ENCODE measurements at regions not wholly inside any gene's neighbourhood (a gene's known extent, or its start where the extent isn't known, plus 50 kb on each side); places are given as distances from the start of the nearest gene placed in this dataset.

DNA sequence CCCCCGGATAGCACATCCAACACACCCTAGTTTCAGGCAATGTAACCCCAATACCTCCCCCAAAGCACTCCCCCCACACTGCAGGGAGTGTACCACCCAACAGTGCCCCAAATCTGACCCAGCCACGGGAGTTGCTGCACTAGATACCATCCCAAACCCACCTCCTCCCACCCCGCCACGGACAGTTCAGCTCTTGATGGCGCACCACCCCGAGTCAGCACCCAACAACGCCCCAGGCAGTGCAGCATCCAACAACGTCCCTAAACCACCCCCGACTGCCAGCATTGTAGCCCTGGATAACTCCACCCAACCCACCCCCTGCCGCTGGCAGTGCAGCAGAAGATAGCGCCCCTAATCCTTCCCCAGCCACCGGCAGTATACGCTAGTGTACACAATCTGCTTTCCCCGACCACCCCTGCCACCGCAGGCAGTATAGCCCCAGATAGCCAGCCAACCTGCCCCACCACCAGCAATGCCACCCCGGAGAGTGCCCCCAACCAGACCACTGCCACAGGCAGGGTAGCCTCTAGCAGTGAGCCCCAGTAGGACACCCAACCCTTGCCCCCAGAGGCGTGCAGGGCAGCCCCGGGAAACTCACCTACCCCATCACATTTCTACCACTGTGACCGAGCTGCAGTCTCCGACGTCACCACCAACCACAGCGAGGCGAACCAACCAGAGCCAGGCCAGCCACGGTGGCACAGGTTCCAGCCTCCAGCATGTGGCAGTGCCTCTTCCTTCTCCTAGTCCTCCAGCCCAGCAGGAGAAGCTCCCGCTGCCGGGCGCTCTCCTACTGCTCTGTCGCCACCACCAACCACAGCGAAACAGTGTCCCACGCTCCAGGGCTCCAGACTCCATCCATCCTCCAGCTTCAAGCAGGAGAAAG, 178.1 kb downstream of the POTEB3 start:
- H2AFZ ChIP-seq (ENCODE audit: control insufficient read depth, low read depth, low read length): no peak overlapping the region
- H3K36me3 ChIP-seq (ENCODE audit: control insufficient read depth in 2 of 2, insufficient read depth in 2 of 2, low read length in 1 of 2): no peaks in the 10 kb centered on the region
- no peaks in the 10 kb centered on the region for H3K27me3 ChIP-seq (replicated peaks in 1 of 2; ENCODE audit: control insufficient read depth in 2 of 2, insufficient read depth in 2 of 2, low read length in 1 of 2)
- H3K9ac ChIP-seq (ENCODE audit: control insufficient read depth, insufficient read depth, low read length): no peak overlapping the region
- SMC1A ChIA-PET (ENCODE audit: uncharacterized antibody, unreplicated experiment): no interaction called here
- H3K4me1 ChIP-seq (ENCODE audit: control insufficient read depth, insufficient read depth, low read length): no peaks in the 10 kb centered on the region
- H3K79me2 ChIP-seq (ENCODE audit: control insufficient read depth, insufficient read depth, low read length): no peaks in the 10 kb centered on the region
- RAD21 ChIA-PET (ENCODE audit: unreplicated experiment): no interaction called here
- intact Hi-C loops (cut with micrococcal nuclease; ENCODE audit: unreplicated experiment): no loop called here
- POLR2A ChIA-PET: no interaction called here
- in situ Hi-C loops (cut with MboI): no loop called here
- FAIRE-seq (no peak), ATAC-seq (no peak), DNase-seq (ENCODE audit: low read depth, low spot score) (no peak)
- H3K27ac ChIP-seq (ENCODE audit: control insufficient read depth, insufficient read depth): no peak overlapping the region
- TF ChIP-seq CUX1 (IDR thresholded peaks at IDR 0.05; ENCODE audit: insufficient replicate concordance, low read depth, low read length) (no peak), SREBF2 (IDR thresholded peaks at IDR 0.05; ENCODE audit: low read length) (no peak), NFYB (IDR thresholded peaks at IDR 0.05; ENCODE audit: insufficient read depth, low read depth, low read length) (no peak), ZNF217 (IDR thresholded peaks at IDR 0.05) (no peak), BCL11A (IDR thresholded peaks at IDR 0.05; ENCODE audit: low read depth, low read length) (no peak), KAT2A (conservative IDR thresholded peaks at IDR 0.05; ENCODE audit: control insufficient read depth, low read depth, low read length) (no peak)
- TF ChIP-seq, protein P1, sequence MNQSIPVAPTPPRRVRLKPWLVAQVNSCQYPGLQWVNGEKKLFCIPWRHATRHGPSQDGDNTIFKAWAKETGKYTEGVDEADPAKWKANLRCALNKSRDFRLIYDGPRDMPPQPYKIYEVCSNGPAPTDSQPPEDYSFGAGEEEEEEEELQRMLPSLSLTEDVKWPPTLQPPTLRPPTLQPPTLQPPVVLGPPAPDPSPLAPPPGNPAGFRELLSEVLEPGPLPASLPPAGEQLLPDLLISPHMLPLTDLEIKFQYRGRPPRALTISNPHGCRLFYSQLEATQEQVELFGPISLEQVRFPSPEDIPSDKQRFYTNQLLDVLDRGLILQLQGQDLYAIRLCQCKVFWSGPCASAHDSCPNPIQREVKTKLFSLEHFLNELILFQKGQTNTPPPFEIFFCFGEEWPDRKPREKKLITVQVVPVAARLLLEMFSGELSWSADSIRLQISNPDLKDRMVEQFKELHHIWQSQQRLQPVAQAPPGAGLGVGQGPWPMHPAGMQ (IDR thresholded peaks at IDR 0.05; ENCODE audit: borderline replicate concordance): no peak
- TF ChIP-seq, protein P2, sequence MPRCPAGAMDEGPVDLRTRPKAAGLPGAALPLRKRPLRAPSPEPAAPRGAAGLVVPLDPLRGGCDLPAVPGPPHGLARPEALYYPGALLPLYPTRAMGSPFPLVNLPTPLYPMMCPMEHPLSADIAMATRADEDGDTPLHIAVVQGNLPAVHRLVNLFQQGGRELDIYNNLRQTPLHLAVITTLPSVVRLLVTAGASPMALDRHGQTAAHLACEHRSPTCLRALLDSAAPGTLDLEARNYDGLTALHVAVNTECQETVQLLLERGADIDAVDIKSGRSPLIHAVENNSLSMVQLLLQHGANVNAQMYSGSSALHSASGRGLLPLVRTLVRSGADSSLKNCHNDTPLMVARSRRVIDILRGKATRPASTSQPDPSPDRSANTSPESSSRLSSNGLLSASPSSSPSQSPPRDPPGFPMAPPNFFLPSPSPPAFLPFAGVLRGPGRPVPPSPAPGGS (IDR thresholded peaks at IDR 0.05; ENCODE audit: borderline replicate concordance, insufficient read depth, low read depth, low read length, poor library complexity, severe bottlenecking): no peak
- no TSS peak for BruUV-seq (replicated peaks)
- no peaks in the 10 kb centered on the region for H4K20me1 ChIP-seq (ENCODE audit: control insufficient read depth, insufficient read depth)
- CTCF ChIA-PET: interaction anchor here (1.0 kb wide), 1 partner anchor 92 kb away, joined by 3 read pairs; no protein-coding TSS in a partner anchor
- no peak overlapping the region for H3K4me3 ChIP-seq
- WGBS (ENCODE audit: insufficient coverage, insufficient replicate concordance, low lambda C conversion rate, missing lambda C conversion rate): 58% methylated on average over 30 of the region's 30 CpGs
- no peak overlapping the region for H3K4me2 ChIP-seq (ENCODE audit: control insufficient read depth, insufficient read depth)
- H3K9me3 ChIP-seq (replicated peaks; ENCODE audit: control insufficient read depth, insufficient read depth, low read length): no peaks in the 10 kb centered on the region
